ENCODE measurements at regions not wholly inside any gene's neighbourhood (a gene's known extent, or its start where the extent isn't known, plus 50 kb on each side); places are given as distances from the start of the nearest gene placed in this dataset.

GRCh38 chr20:22382742-22383141, 201.6 kb downstream of the FOXA2 start:
- no peak for TF ChIP-seq POLR2A (IDR thresholded peaks at IDR 0.05; ENCODE audit: low read length)
- no peak for TF ChIP-seq GATA1 (IDR thresholded peaks at IDR 0.05; ENCODE audit: low read depth, low read length)

Measured in erythroblast (primary cell).